ENCODE measurements at regions not wholly inside any gene's neighbourhood (a gene's known extent, or its start where the extent isn't known, plus 50 kb on each side); places are given as distances from the start of the nearest gene placed in this dataset.
A peak's percentile ranks its signal among the peaks of the same experiment; 100 is the strongest.

- no peak overlapping the region for H3K14ac ChIP-seq (ENCODE audit: insufficient read length)
- H3K56ac ChIP-seq (replicated peaks; ENCODE audit: insufficient read length, low read depth, low read length), result no peak overlapping the region
- no peak overlapping the region for H3K4ac ChIP-seq (replicated peaks; ENCODE audit: insufficient read length, low read depth, low read length)
- H2BK20ac ChIP-seq (ENCODE audit: low read length), result no peak overlapping the region
- H3K23ac ChIP-seq (ENCODE audit: insufficient read length), result no peak overlapping the region
- no peak overlapping the region for H4K8ac ChIP-seq (ENCODE audit: extremely low read depth, insufficient read depth, low read length)
- H3K9ac ChIP-seq (replicated peaks in 1 of 4; ENCODE audit: extremely low read depth in 1 of 4, low read depth in 3 of 4, low read length in 3 of 4), result no peak overlapping the region
- no peak overlapping the region for H3K27ac ChIP-seq (ENCODE audit: low read depth, low read length)
- H3K36me3 ChIP-seq (ENCODE audit: control insufficient read depth in 2 of 4, insufficient read depth in 4 of 4, low read length in 3 of 4), result no peaks in the 10 kb centered on the region
- H4K91ac ChIP-seq (replicated peaks; ENCODE audit: insufficient read length, low read length), result no peak overlapping the region
- no peaks in the 10 kb centered on the region for H3K79me2 ChIP-seq (ENCODE audit: control insufficient read depth in 1 of 2, insufficient read depth in 2 of 2, low read length in 2 of 2)
- no peaks in the 10 kb centered on the region for H3K79me1 ChIP-seq (ENCODE audit: low read depth, low read length)
- CTCF ChIA-PET (ENCODE audit: partially characterized antibody), result no interaction called here
- H3K4me3 ChIP-seq (ENCODE audit: extremely low read depth in 1 of 4, insufficient read depth in 2 of 4, low read depth in 3 of 4, low read length in 4 of 4), result no peak overlapping the region
- H2BK5ac ChIP-seq (ENCODE audit: low read depth, low read length), result no peak overlapping the region
- no peaks in the 10 kb centered on the region for H3K23me2 ChIP-seq (ENCODE audit: low read depth, low read length)
- no peaks in the 10 kb centered on the region for H4K20me1 ChIP-seq (replicated peaks in 1 of 2; ENCODE audit: control insufficient read depth in 1 of 2, insufficient read depth in 2 of 2, low read length in 2 of 2)
- no peak overlapping the region for H3K18ac ChIP-seq (ENCODE audit: extremely low read depth, low read length)
- POLR2A ChIA-PET (ENCODE audit: partially characterized antibody), result no interaction called here
- H3K4me1 ChIP-seq (replicated peaks in 1 of 4; ENCODE audit: control insufficient read depth in 3 of 4, insufficient read depth in 4 of 4, low read length in 3 of 4), result no peaks in the 10 kb centered on the region; a peak in 2 of 7 replicates
- H4K5ac ChIP-seq (ENCODE audit: insufficient read length, low read depth, low read length), result no peak overlapping the region
- WGBS, 2 experiments (ENCODE audit: extremely low coverage in 1 of 2, insufficient coverage in 1 of 2, insufficient read length in 1 of 2, insufficient replicate concordance in 2 of 2, low coverage in 1 of 2, low lambda C conversion rate in 2 of 2, missing lambda C conversion rate in 1 of 2), result 89% methylated on average over 6 of the region's 6 CpGs; no CpG with 5 or more reads in 1 of the 2 experiments
- H2BK120ac ChIP-seq (replicated peaks; ENCODE audit: low read depth, low read length), result no peak overlapping the region
- no peak overlapping the region for H2BK15ac ChIP-seq (ENCODE audit: low read length)
- TF ChIP-seq HDAC6 (IDR thresholded peaks at IDR 0.05; ENCODE audit: low read depth, low read length) (no peak), HDAC2 (IDR thresholded peaks at IDR 0.05; ENCODE audit: borderline replicate concordance in 1 of 2, low read depth in 2 of 2, low read length in 2 of 2) (no peak), MAFK (IDR thresholded peaks at IDR 0.05; ENCODE audit: low read depth, low read length) (no peak)
- no peak for DNase-seq (ENCODE audit: low read depth in 1 of 2, low spot score in 2 of 2)
- H2BK12ac ChIP-seq (ENCODE audit: low read depth, low read length), result no peak overlapping the region
- no peak for FAIRE-seq
- no peaks in the 10 kb centered on the region for H3K27me3 ChIP-seq (replicated peaks in 1 of 4; ENCODE audit: control insufficient read depth in 3 of 4, extremely low read depth in 1 of 4, insufficient read depth in 3 of 4, low read length in 3 of 4)
- H3K9me3 ChIP-seq (ENCODE audit: insufficient read depth in 2 of 2, low read depth in 1 of 2, low read length in 1 of 2), result peaks cover 0 to 2% of the 10 kb centered on the region in 2 experiments; a peak in 1 of 4 replicates
- no peak overlapping the region for H2AK5ac ChIP-seq (ENCODE audit: low read depth, low read length)
- H3K4me2 ChIP-seq (ENCODE audit: insufficient read depth in 1 of 2, low read depth in 2 of 2, low read length in 2 of 2), result no peak overlapping the region
- peak overlapping the region; percentile 33; the same call in 1 of the 2 replicates for H2AFZ ChIP-seq (ENCODE audit: low read length)
These were observed 705.8 kb upstream of the USP15 start for GRCh38 chr12:61554268-61555008.
